Neural progenitor cell (in vitro differentiated cells): ENCODE measurements at regions not wholly inside any gene's neighbourhood (a gene's known extent, or its start where the extent isn't known, plus 50 kb on each side); places are given as distances from the start of the nearest gene placed in this dataset.

Experiments
- DNase-seq: peaks from one replicate; pipeline ENCODE4 v3.0.0-alpha.2; 2016; ENCODE audit warnings: low spot score
- H2AFZ ChIP-seq: fragments of 200-600 bp; sonication (generic); replicated peaks from 2 replicates; pipeline ENCODE4 v1.6.1; 2016; ENCODE audit warnings: antibody characterized with exemption
- H3F3A ChIP-seq: fragments of 200-600 bp; sonication (generic); 2 replicates; pipeline ENCODE4 v1.6.1; 2016; ENCODE audit warnings: antibody characterized with exemption, low read depth
- H3K27ac ChIP-seq: fragments of 200-600 bp; sonication (generic); 2 replicates; pipeline ENCODE4 v1.5.1; 2016; ENCODE audit warnings: mild to moderate bottlenecking
- H3K27me3 ChIP-seq: fragments of 200-600 bp; sonication (generic); 2 replicates; pipeline ENCODE4 v1.6.1; 2016; ENCODE audit warnings: mild to moderate bottlenecking, moderate library complexity
- H3K36me3 ChIP-seq: fragments of 200-600 bp; sonication (generic); 2 replicates; pipeline ENCODE4 v1.5.1; 2016
- H3K4me1 ChIP-seq: fragments of 200-600 bp; sonication (generic); 2 replicates; pipeline ENCODE4 v1.6.1; 2016; ENCODE audit warnings: mixed run types
- H3K4me2 ChIP-seq: fragments of 200-600 bp; sonication (generic); 2 replicates; pipeline ENCODE4 v1.6.1; 2016
- H3K4me3 ChIP-seq: fragments of 200-600 bp; sonication (generic); 2 replicates; pipeline ENCODE4 v1.5.1; 2016
- H3K79me2 ChIP-seq: fragments of 200-600 bp; sonication (generic); 2 replicates; pipeline ENCODE4 v1.6.1; 2016; ENCODE audit warnings: low read depth
- H3K9ac ChIP-seq: fragments of 200-600 bp; sonication (generic); 2 replicates; pipeline ENCODE4 v1.6.1; 2016
- H3K9me3 ChIP-seq: fragments of 200-600 bp; sonication (generic); 2 replicates; pipeline ENCODE4 v1.5.1; 2016; ENCODE audit warnings: low read depth
- H4K20me1 ChIP-seq: fragments of 200-600 bp; sonication (generic); 2 replicates; pipeline ENCODE4 v1.6.1; 2016; ENCODE audit warnings: low read depth
- H3K27ac Mint-ChIP-seq: 3 replicates; pipeline ENCODE4 v1.8.0; 2021; ENCODE audit warnings: mixed read lengths
- H3K27me3 Mint-ChIP-seq: 2 replicates; pipeline ENCODE4 v1.8.0; 2022; ENCODE audit warnings: low read depth, mild to moderate bottlenecking, inconsistent platforms, moderate library complexity, mixed read lengths; ENCODE audit not compliant: insufficient read depth
- H3K36me3 Mint-ChIP-seq: 3 replicates; pipeline ENCODE4 v1.8.0; 2021; ENCODE audit warnings: mixed read lengths
- H3K4me1 Mint-ChIP-seq: 3 replicates; pipeline ENCODE4 v1.8.0; 2021; ENCODE audit warnings: mixed read lengths
- H3K4me3 Mint-ChIP-seq: 3 replicates; pipeline ENCODE4 v1.8.0; 2021; ENCODE audit warnings: mild to moderate bottlenecking, moderate library complexity, mixed read lengths
- H3K9me3 Mint-ChIP-seq: 3 replicates; pipeline ENCODE4 v1.8.0; 2020; ENCODE audit warnings: mixed read lengths
- EZH2 ChIP-seq: fragments of 200-600 bp; sonication (generic); IDR thresholded peaks from 2 replicates; pipeline ENCODE4 v1.6.1; 2017; ENCODE audit warnings: antibody characterized with exemption, mild to moderate bottlenecking, moderate library complexity
- EZH2phosphoT487 ChIP-seq: fragments of 200-600 bp; sonication (generic); IDR thresholded peaks from 2 replicates; pipeline ENCODE4 v1.6.1; 2017; ENCODE audit warnings: antibody characterized with exemption
- TF ChIP-seq, protein P1 (sequence below): fragments of 200-600 bp; sonication (generic); IDR thresholded peaks from 2 replicates; pipeline ENCODE4 v1.5.1; 2017; ENCODE audit warnings: antibody characterized with exemption, mild to moderate bottlenecking

GRCh38 chr14:99041141-99041819 is 230.7 kb downstream of the BCL11B start:
- Histone ChIP-seq H2AFZ (no peak overlapping the region), H3K79me2 (no peaks in the 10 kb centered on the region), H3K36me3 (no peaks in the 10 kb centered on the region), H4K20me1 (no peaks in the 10 kb centered on the region), H3F3A (no peaks in the 10 kb centered on the region), H3K4me1 (peaks cover 10% of the 10 kb centered on the region), H3K4me2 (no peak overlapping the region), H3K27me3 (peaks cover 4% of the 10 kb centered on the region), H3K9me3 (no peaks in the 10 kb centered on the region), H3K4me3 (no peak overlapping the region), H3K27ac (no peak overlapping the region), H3K9ac (no peak overlapping the region)
- H3K4me1 Mint-ChIP-seq: peaks cover 40% of the 10 kb centered on the region
- H3K27ac Mint-ChIP-seq: no peak overlapping the region
- TF ChIP-seq EZH2phosphoT487: no peak
- TF ChIP-seq, protein P1, sequence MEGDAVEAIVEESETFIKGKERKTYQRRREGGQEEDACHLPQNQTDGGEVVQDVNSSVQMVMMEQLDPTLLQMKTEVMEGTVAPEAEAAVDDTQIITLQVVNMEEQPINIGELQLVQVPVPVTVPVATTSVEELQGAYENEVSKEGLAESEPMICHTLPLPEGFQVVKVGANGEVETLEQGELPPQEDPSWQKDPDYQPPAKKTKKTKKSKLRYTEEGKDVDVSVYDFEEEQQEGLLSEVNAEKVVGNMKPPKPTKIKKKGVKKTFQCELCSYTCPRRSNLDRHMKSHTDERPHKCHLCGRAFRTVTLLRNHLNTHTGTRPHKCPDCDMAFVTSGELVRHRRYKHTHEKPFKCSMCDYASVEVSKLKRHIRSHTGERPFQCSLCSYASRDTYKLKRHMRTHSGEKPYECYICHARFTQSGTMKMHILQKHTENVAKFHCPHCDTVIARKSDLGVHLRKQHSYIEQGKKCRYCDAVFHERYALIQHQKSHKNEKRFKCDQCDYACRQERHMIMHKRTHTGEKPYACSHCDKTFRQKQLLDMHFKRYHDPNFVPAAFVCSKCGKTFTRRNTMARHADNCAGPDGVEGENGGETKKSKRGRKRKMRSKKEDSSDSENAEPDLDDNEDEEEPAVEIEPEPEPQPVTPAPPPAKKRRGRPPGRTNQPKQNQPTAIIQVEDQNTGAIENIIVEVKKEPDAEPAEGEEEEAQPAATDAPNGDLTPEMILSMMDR: no peak
- TF ChIP-seq EZH2: no peak
- H3K27me3 Mint-ChIP-seq: peaks cover 50% of the 10 kb centered on the region
- H3K9me3 Mint-ChIP-seq: peaks cover 12% of the 10 kb centered on the region
- no peak overlapping the region for H3K4me3 Mint-ChIP-seq
- no peak for DNase-seq
- H3K36me3 Mint-ChIP-seq: no peaks in the 10 kb centered on the region

GRCh38 chr14:99041820-99042174 is 230.2 kb downstream of the BCL11B start:
- TF ChIP-seq, protein P1: no peak
- TF ChIP-seq EZH2phosphoT487 (no peak), EZH2 (no peak)
- Mint-ChIP-seq H3K9me3 (peaks cover 12% of the 10 kb centered on the region), H3K36me3 (no peaks in the 10 kb centered on the region), H3K27me3 (peaks cover 51% of the 10 kb centered on the region), H3K4me3 (no peak overlapping the region), H3K27ac (no peak overlapping the region), H3K4me1 (peaks cover 38% of the 10 kb centered on the region)
- Histone ChIP-seq H3K4me1 (peaks cover 10% of the 10 kb centered on the region), H3F3A (no peaks in the 10 kb centered on the region), H3K9me3 (no peaks in the 10 kb centered on the region), H3K27me3 (peaks cover 8% of the 10 kb centered on the region), H2AFZ (no peak overlapping the region), H3K4me2 (no peak overlapping the region), H3K36me3 (no peaks in the 10 kb centered on the region), H3K79me2 (no peaks in the 10 kb centered on the region), H3K4me3 (no peak overlapping the region), H4K20me1 (no peaks in the 10 kb centered on the region), H3K9ac (no peak overlapping the region), H3K27ac (no peak overlapping the region)
- no peak for DNase-seq

GRCh38 chr14:99042381-99043266 is 229.4 kb downstream of the BCL11B start:
- peaks cover 12% of the 10 kb centered on the region for H3K9me3 Mint-ChIP-seq
- peaks cover 6% of the 10 kb centered on the region for H3F3A ChIP-seq
- TF ChIP-seq EZH2 (no peak), EZH2phosphoT487 (no peak)
- TF ChIP-seq, protein P1: no peak
- no peak overlapping the region for H3K4me3 Mint-ChIP-seq
- no peak overlapping the region for H3K4me3 ChIP-seq
- H3K9me3 ChIP-seq: no peaks in the 10 kb centered on the region
- H3K79me2 ChIP-seq: no peaks in the 10 kb centered on the region
- H3K36me3 Mint-ChIP-seq: no peaks in the 10 kb centered on the region
- no peaks in the 10 kb centered on the region for H3K36me3 ChIP-seq
- peak overlapping the region; percentile 60 for H3K27ac Mint-ChIP-seq
- peaks cover 11% of the 10 kb centered on the region for H3K27me3 ChIP-seq
- no peak overlapping the region for H2AFZ ChIP-seq
- H3K27ac ChIP-seq: no peak overlapping the region
- H3K4me1 Mint-ChIP-seq: peaks cover 42% of the 10 kb centered on the region
- peaks cover 4% of the 10 kb centered on the region for H4K20me1 ChIP-seq
- no peak overlapping the region for H3K9ac ChIP-seq
- DNase-seq: no peak
- H3K4me1 ChIP-seq: peaks cover 18% of the 10 kb centered on the region
- H3K4me2 ChIP-seq: no peak overlapping the region
- peaks cover 48% of the 10 kb centered on the region for H3K27me3 Mint-ChIP-seq
